A549 (cell line): ENCODE measurements at regions not wholly inside any gene's neighbourhood (a gene's known extent, or its start where the extent isn't known, plus 50 kb on each side); places are given as distances from the start of the nearest gene placed in this dataset.

Experiments used
- ATAC-seq, 2 experiments: fragments of 200-7000 bp in 1 of 2; fragments of >200 bp in 1 of 2; cut with Nextera tagmentation in 1 of 2; cut with Tn5 transposase in 1 of 2; 3 replicates each; pipeline versions ENCODE4 v1.8.0 to v1.9.1; 2018 to 2020; ENCODE audit warnings: mild to moderate bottlenecking in 1 of 2, moderate library complexity in 1 of 2
- CTCF ChIA-PET: fragments of 300-600 bp; sonication (Branson Sonifier 250); formaldehyde crosslinking; extraction: SDS; loops from one replicate; lab custom pipeline; 2021; ENCODE audit warnings: antibody characterized with exemption, inconsistent platforms; lab: Yijun Ruan, JAX
- POLR2A ChIA-PET: fragments of 350-600 bp; formaldehyde crosslinking; extraction: SDS; loops from one replicate; lab custom pipeline; 2021; ENCODE audit warnings: antibody characterized with exemption, inconsistent platforms; lab: Yijun Ruan, JAX
- DNase-seq, 2 experiments: peaks; one replicate each; pipeline versions ENCODE4 v3.0.0 to v3.0.0-alpha.2; 2011 to 2016; ENCODE audit warnings: low read depth in 1 of 2, low spot score in 1 of 2
- FAIRE-seq: peaks from 2 replicates; lab custom pipeline; 2011; peaks lifted over from hg19 to GRCh38; lab: Jason Lieb, UNC
- H3K27ac ChIP-seq, 2 experiments: fragments of >200 bp; sonication (Bioruptor Twin); formaldehyde crosslinking; 3 replicates each; pipeline ENCODE4 v1.5.1; 2016 to 2017
- H3K4me1 ChIP-seq: fragments of >200 bp; sonication (Bioruptor Twin); formaldehyde crosslinking; 3 replicates; pipeline ENCODE4 v1.6.1; 2016
- H3K4me2 ChIP-seq: fragments of >200 bp; sonication (Bioruptor Twin); formaldehyde crosslinking; 3 replicates; pipeline ENCODE4 v1.6.1; 2016
- H3K4me3 ChIP-seq: fragments of >200 bp; sonication (Bioruptor Twin); formaldehyde crosslinking; 3 replicates; pipeline ENCODE4 v1.5.1; 2016
- H3K9me3 ChIP-seq: fragments of >200 bp; sonication (Bioruptor Twin); formaldehyde crosslinking; 3 replicates; pipeline ENCODE4 v1.6.1; 2016
- ATOH8 ChIP-seq: fragments of 250-450 bp; sonication (Bioruptor Pico); IDR thresholded peaks from 2 replicates; pipeline ENCODE4 v1.5.0; 2020; ENCODE audit warnings: low read depth, mild to moderate bottlenecking, moderate library complexity
- BHLHE40 ChIP-seq: IDR thresholded peaks from 2 replicates; pipeline ENCODE4 v1.6.1; 2012; ENCODE audit warnings: low read depth, low read length, inconsistent platforms
- EHMT2 ChIP-seq: fragments of 200-600 bp; sonication (generic); IDR thresholded peaks from 2 replicates; pipeline ENCODE4 v1.6.1; 2016; ENCODE audit warnings: antibody characterized with exemption, low read depth, mild to moderate bottlenecking, moderate library complexity
- EP300 ChIP-seq, 2 experiments: fragments of >200 bp; sonication (Bioruptor Twin); formaldehyde crosslinking; IDR thresholded peaks; 2 replicates in 1 of 2; 3 replicates in 1 of 2; pipeline ENCODE4 v1.6.1; 2016 to 2017
- ESRRA ChIP-seq: fragments of 150-350 bp; IDR thresholded peaks from 2 replicates; pipeline ENCODE4 v1.6.1; 2014; ENCODE audit warnings: mild to moderate bottlenecking, low read length, borderline replicate concordance
- FOSB ChIP-seq: fragments of 250-450 bp; sonication (Bioruptor Pico); IDR thresholded peaks from 2 replicates; pipeline ENCODE4 v1.5.0; 2020; ENCODE audit warnings: mild to moderate bottlenecking, moderate library complexity
- FOSL2 ChIP-seq, 2 experiments: fragments of 450-650 bp in 1 of 2; fragments of >200 bp in 1 of 2; sonication (Bioruptor Twin) in 1 of 2; formaldehyde crosslinking; IDR thresholded peaks; 2 replicates each; pipeline versions ENCODE4 v1.5.0 to v1.6.1; 2016 to 2020; ENCODE audit warnings: mild to moderate bottlenecking in 1 of 2, moderate library complexity in 1 of 2
- FOXS1 ChIP-seq: fragments of 250-450 bp; sonication (Bioruptor Pico); IDR thresholded peaks from 2 replicates; pipeline ENCODE4 v1.5.0; 2020; ENCODE audit warnings: mild to moderate bottlenecking, moderate library complexity
- GATA3 ChIP-seq: IDR thresholded peaks from 2 replicates; pipeline ENCODE4 v1.6.1; 2012; ENCODE audit warnings: borderline replicate concordance
- HOXA7 ChIP-seq: fragments of 250-450 bp; sonication (Bioruptor Pico); IDR thresholded peaks from 2 replicates; pipeline ENCODE4 v1.5.0; 2020; ENCODE audit warnings: mild to moderate bottlenecking, moderate library complexity
- HOXB5 ChIP-seq: fragments of 250-450 bp; sonication (Bioruptor Pico); IDR thresholded peaks from 2 replicates; pipeline ENCODE4 v1.5.0; 2020; ENCODE audit warnings: mild to moderate bottlenecking, moderate library complexity
- JUN ChIP-seq, 2 experiments: fragments of >200 bp; sonication (Bioruptor Twin); formaldehyde crosslinking; IDR thresholded peaks; 2 replicates in 1 of 2; 3 replicates in 1 of 2; pipeline ENCODE4 v1.6.1; 2016 to 2017
- KDM5A ChIP-seq: fragments of 200-600 bp; sonication (generic); IDR thresholded peaks from 2 replicates; pipeline ENCODE4 v1.6.1; 2016; ENCODE audit warnings: antibody characterized with exemption, mild to moderate bottlenecking
- MAFK ChIP-seq: fragments of 450-650 bp; IDR thresholded peaks from 2 replicates; pipeline ENCODE4 v1.6.1; 2014; ENCODE audit not compliant: partially characterized antibody
- MAX ChIP-seq: IDR thresholded peaks from 2 replicates; pipeline ENCODE4 v1.6.1; 2012
- MAZ ChIP-seq: fragments of 150-350 bp; IDR thresholded peaks from 2 replicates; pipeline ENCODE4 v1.6.1; 2014; ENCODE audit warnings: antibody characterized with exemption, low read depth, low read length, borderline replicate concordance
- MYC ChIP-seq: IDR thresholded peaks from 2 replicates; pipeline ENCODE4 v1.6.1; 2012; ENCODE audit warnings: mild to moderate bottlenecking, inconsistent platforms, low read length, improper control_type of control experiment, borderline replicate concordance
- NPAS2 ChIP-seq: fragments of 250-450 bp; sonication (Bioruptor Pico); IDR thresholded peaks from 2 replicates; pipeline ENCODE4 v1.8.0; 2022; ENCODE audit warnings: mild to moderate bottlenecking, moderate library complexity, borderline replicate concordance
- POLR2A ChIP-seq: IDR thresholded peaks from 2 replicates; pipeline ENCODE4 v1.6.1; 2012; ENCODE audit warnings: mild to moderate bottlenecking, low read length
- RARB ChIP-seq: fragments of 250-450 bp; sonication (Bioruptor Pico); IDR thresholded peaks from 2 replicates; pipeline ENCODE4 v1.8.0; 2021; ENCODE audit warnings: mild to moderate bottlenecking, moderate library complexity
- RCOR1 ChIP-seq: fragments of 150-350 bp; IDR thresholded peaks from 2 replicates; pipeline ENCODE4 v1.6.1; 2014; ENCODE audit warnings: antibody characterized with exemption, low read length, low read depth
- RFX5 ChIP-seq: fragments of 450-650 bp; IDR thresholded peaks from 2 replicates; pipeline ENCODE4 v1.7.1; 2014; ENCODE audit warnings: antibody characterized with exemption, mild to moderate bottlenecking, moderate library complexity
- SMC3 ChIP-seq: fragments of >200 bp; sonication (Bioruptor Twin); formaldehyde crosslinking; IDR thresholded peaks from 3 replicates; pipeline ENCODE4 v1.6.1; 2018; ENCODE audit warnings: inconsistent platforms
- TFCP2L1 ChIP-seq: fragments of 250-450 bp; sonication (Bioruptor Pico); IDR thresholded peaks from 2 replicates; pipeline ENCODE4 v1.5.0; 2021; ENCODE audit warnings: mild to moderate bottlenecking
- TP53 ChIP-seq: fragments of 250-450 bp; sonication (Bioruptor Pico); IDR thresholded peaks from 2 replicates; pipeline ENCODE4 v1.5.0; 2021; ENCODE audit warnings: mild to moderate bottlenecking, moderate library complexity
- ZC3H11A ChIP-seq: fragments of 450-650 bp; IDR thresholded peaks from 2 replicates; pipeline ENCODE4 v1.6.1; 2014; ENCODE audit warnings: antibody characterized with exemption, mild to moderate bottlenecking
- ZNF302 ChIP-seq: fragments of 250-450 bp; sonication (Bioruptor Pico); IDR thresholded peaks from 2 replicates; pipeline ENCODE4 v1.9.0; 2021; ENCODE audit warnings: inconsistent platforms, mild to moderate bottlenecking, moderate library complexity
- WGBS: methylation state at CpG from one replicate; pipeline ENCODE4 v1.1.6; 2017; ENCODE audit errors: missing lambda C conversion rate; 5-methylcytosine and 5-hydroxymethylcytosine counted together
- TF ChIP-seq, protein P1 (sequence below): fragments of 250-450 bp; sonication (Bioruptor Pico); IDR thresholded peaks from 2 replicates; pipeline ENCODE4 v1.5.0; 2021; ENCODE audit warnings: mild to moderate bottlenecking, moderate library complexity, borderline replicate concordance
- TF ChIP-seq, protein P2 (sequence below): fragments of 150-350 bp; IDR thresholded peaks from 2 replicates; pipeline ENCODE4 v1.6.1; 2014; ENCODE audit warnings: low read depth, mild to moderate bottlenecking, low read length

DNA sequence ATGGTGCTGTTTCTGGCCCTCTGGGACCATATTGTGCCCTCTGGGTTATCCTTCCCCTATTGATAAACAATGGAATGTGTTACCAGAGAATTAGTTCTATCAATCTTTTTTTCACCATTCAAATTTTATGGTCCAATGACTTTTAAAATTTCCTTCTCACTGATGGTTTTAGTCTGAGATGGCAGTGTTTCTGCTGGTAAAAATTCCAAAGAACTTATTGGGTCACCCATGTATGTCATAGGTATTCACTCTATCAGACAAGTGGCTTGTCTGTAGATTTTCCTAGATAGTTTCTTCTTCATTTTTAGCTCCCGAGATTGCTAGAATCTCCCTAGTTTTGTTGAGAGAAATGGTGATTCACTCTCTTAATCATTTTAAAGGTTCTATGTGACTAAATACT lies 357.2 kb upstream of the RGS17 start:
- Histone ChIP-seq H3K27ac (no peak overlapping the region), H3K4me1 (no peaks in the 10 kb centered on the region), H3K4me3 (no peak overlapping the region), H3K9me3 (no peaks in the 10 kb centered on the region), H3K4me2 (no peak overlapping the region)
- TF ChIP-seq FOXS1 (CRISPR knock-in tag) (no peak), BHLHE40 (no peak), ZC3H11A (no peak), EHMT2 (no peak), ESRRA (no peak), ZNF302 (no peak), MAFK (no peak), MYC (no peak), HOXB5 (CRISPR knock-in tag) (no peak), HOXA7 (CRISPR knock-in tag) (no peak), TP53 (no peak), RARB (no peak), POLR2A (no peak)
- TF ChIP-seq, protein P1, sequence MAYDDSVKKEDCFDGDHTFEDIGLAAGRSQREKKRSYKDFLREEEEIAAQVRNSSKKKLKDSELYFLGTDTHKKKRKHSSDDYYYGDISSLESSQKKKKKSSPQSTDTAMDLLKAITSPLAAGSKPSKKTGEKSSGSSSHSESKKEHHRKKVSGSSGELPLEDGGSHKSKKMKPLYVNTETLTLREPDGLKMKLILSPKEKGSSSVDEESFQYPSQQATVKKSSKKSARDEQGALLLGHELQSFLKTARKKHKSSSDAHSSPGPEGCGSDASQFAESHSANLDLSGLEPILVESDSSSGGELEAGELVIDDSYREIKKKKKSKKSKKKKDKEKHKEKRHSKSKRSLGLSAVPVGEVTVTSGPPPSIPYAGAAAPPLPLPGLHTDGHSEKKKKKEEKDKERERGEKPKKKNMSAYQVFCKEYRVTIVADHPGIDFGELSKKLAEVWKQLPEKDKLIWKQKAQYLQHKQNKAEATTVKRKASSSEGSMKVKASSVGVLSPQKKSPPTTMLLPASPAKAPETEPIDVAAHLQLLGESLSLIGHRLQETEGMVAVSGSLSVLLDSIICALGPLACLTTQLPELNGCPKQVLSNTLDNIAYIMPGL = no peak
- ATAC-seq (no peak), DNase-seq (no peak), FAIRE-seq (no peak)
- CTCF ChIA-PET = no interaction called here
- 28% methylated on average over 1 of the region's 1 CpG for WGBS
- POLR2A ChIA-PET = no interaction called here

GRCh38 chr6:153485072-153485471 lies 354.0 kb upstream of the RGS17 start:
- DNase-seq (no peak), ATAC-seq (no peak), FAIRE-seq (no peak)
- ChIA-PET CTCF (no interaction called here), POLR2A (no interaction called here)
- no peak for TF ChIP-seq FOSL2 (IDR thresholded peaks at IDR 0.05)
- TF ChIP-seq FOSL2 (CRISPR knock-in tag; IDR thresholded peaks at IDR 0.05) = no peak
- TF ChIP-seq TP53 = no peak
- TF ChIP-seq, protein P2, sequence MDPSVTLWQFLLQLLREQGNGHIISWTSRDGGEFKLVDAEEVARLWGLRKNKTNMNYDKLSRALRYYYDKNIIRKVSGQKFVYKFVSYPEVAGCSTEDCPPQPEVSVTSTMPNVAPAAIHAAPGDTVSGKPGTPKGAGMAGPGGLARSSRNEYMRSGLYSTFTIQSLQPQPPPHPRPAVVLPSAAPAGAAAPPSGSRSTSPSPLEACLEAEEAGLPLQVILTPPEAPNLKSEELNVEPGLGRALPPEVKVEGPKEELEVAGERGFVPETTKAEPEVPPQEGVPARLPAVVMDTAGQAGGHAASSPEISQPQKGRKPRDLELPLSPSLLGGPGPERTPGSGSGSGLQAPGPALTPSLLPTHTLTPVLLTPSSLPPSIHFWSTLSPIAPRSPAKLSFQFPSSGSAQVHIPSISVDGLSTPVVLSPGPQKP = no peak
- TF ChIP-seq NPAS2 (CRISPR knock-in tag) = no peak
- no peak for TF ChIP-seq MYC
- no peak for TF ChIP-seq RCOR1
- no peak for TF ChIP-seq SMC3
- no peak for TF ChIP-seq JUN (IDR thresholded peaks at IDR 0.05)
- no peak for TF ChIP-seq HOXA7 (CRISPR knock-in tag)
- TF ChIP-seq ZNF302 = no peak
- no peak for TF ChIP-seq MAX
- no peak for TF ChIP-seq EP300 (IDR thresholded peaks at IDR 0.05)
- Histone ChIP-seq H3K4me3 (no peak overlapping the region), H3K4me2 (no peak overlapping the region), H3K27ac (no peak overlapping the region), H3K4me1 (no peaks in the 10 kb centered on the region), H3K9me3 (no peaks in the 10 kb centered on the region)
- 32% methylated on average over 1 of the region's 1 CpG for WGBS

- FAIRE-seq (no peak), ATAC-seq (no peak), DNase-seq (no peak)
- ChIA-PET CTCF (no interaction called here), POLR2A (no interaction called here)
- no peak overlapping the region for H3K4me3 ChIP-seq
- H3K4me1 ChIP-seq = no peaks in the 10 kb centered on the region
- no peak overlapping the region for H3K4me2 ChIP-seq
- WGBS = 81% methylated on average over 1 of the region's 1 CpG
- no peak overlapping the region for H3K27ac ChIP-seq
- no peaks in the 10 kb centered on the region for H3K9me3 ChIP-seq
- TF ChIP-seq RARB = no peak
- TF ChIP-seq ATOH8 (CRISPR knock-in tag) = no peak
- TF ChIP-seq TFCP2L1 (CRISPR knock-in tag) = no peak
- no peak for TF ChIP-seq EHMT2
- no peak for TF ChIP-seq RFX5
- TF ChIP-seq FOSB (CRISPR knock-in tag) = no peak
- no peak for TF ChIP-seq MAZ
- no peak for TF ChIP-seq KDM5A
- no peak for TF ChIP-seq RCOR1
- TF ChIP-seq GATA3 = no peak
- TF ChIP-seq EP300 (IDR thresholded peaks at IDR 0.05) = no peak
These were observed 353.0 kb upstream of the RGS17 start for GRCh38 chr6:153484056-153484455.
